GM21723 (cell line): ENCODE measurements at regions not wholly inside any gene's neighbourhood (a gene's known extent, or its start where the extent isn't known, plus 50 kb on each side); places are given as distances from the start of the nearest gene placed in this dataset.

Experiments
- ATAC-seq: cut with Tn5 transposase; IDR thresholded peaks from one replicate; pipeline ENCODE4 v1.9.1; 2021; ENCODE audit warnings: mild to moderate bottlenecking, moderate library complexity; ENCODE audit not compliant: unreplicated experiment

DNA sequence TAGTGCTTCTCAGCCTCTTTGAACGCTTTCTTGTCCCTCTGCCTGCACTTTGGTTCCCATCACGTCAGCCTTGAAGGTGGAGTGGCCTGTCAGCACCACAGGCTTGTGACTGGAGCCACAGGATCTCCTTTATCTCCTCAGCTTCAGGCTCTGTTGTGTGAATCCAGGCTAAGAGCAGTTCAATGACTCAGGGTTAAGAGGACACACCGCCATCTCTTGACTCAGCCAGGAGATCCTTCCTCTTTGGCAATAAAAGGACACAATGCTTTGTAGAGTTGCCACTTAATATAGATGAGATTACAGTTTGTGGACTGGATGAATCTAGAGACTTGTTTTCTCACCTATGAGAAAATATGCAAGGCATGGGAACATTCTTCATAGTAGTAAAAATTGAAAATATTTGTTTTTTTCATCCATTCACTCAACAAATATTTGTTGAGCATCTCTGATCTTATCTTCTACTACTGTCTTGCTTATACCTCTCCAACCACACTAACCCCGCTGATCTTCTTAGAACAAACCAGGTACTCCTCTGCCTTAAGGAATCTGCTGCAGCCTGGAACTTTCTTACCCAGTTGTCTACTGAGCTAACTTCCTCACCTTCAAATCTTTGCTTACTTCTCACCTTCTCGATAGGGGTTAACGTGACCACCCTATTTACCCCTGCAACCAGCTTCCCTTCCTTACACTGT lies 62.3 kb downstream of the UCHL1 start:
- ATAC-seq, result no peak

DNA sequence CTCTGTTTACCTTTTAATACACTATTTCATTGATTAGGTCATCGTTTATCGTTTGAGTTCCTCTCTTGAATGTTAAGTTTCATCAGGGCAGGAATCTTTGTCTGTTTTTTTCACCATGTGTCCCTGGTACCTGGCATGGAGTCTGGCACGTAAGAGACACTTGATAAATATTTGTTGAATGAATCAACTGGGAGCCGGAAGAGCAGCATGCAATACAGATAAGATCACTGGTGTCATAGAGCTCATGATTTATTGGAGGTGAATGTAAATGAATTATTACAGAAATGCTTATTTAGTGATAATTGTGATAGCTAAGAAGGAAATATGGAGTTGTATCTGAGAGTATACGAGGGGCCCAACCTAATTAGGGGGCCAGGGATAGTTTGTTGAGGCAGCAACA lies 62.8 kb downstream of the UCHL1 start:
- ATAC-seq, result no peak

DNA sequence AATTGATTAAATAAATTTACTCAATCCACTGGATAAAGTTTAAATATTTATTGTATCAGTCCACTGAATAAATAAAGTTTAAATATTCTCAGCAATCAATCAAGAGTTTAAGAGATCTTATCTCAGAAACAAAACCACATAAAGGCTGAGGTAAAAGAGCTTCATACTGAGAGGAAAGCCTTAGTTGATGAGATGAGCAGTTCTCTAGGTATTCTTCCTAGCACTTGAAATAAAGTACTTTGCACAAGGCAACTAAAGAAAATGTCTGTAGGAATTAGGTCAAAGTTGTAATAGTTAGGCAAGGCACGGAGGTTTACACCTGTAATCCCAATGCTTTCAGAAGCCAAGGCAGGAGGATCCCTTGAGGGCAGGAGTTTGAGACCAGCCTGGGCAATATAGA lies 63.5 kb downstream of the UCHL1 start:
- ATAC-seq, result no peak

- ATAC-seq, result no peak
Observed at GRCh38 chr4:41320786-41321185, 64.1 kb downstream of the UCHL1 start.

DNA sequence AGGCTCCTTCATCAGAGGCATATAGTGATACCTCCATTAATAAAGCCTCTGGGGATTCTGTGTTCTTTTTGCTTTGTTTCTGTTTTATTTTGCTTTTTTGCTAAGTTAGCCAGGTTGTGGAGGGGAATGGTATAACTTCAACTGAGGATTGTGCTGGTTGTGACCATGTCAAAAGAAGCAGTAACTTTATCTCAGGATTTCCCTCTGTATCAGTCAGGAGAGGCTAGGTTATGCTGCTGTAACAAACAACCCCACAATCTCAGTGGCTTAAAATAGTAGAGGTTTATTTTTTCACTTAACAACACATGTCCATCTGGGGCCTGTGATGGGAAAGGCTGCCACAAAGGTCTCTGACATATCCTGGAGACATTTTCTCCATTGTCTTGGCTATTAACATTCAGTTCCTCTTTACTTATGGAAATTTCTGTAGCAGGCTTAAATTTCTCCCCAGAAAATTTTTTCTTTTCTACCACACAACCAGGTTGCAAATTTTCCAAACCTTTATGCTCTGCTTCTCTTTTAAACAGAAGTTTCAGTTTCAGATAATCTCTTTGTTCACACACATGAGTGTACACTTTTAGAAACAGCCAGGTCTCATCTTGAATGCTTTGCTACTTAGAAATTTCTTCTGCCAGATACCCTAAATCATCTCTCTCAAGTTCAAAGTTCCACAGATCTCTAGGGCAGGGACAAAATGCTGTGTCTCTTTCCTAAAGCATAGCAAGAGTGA lies 64.7 kb downstream of the UCHL1 start:
- ATAC-seq, result no peak

DNA sequence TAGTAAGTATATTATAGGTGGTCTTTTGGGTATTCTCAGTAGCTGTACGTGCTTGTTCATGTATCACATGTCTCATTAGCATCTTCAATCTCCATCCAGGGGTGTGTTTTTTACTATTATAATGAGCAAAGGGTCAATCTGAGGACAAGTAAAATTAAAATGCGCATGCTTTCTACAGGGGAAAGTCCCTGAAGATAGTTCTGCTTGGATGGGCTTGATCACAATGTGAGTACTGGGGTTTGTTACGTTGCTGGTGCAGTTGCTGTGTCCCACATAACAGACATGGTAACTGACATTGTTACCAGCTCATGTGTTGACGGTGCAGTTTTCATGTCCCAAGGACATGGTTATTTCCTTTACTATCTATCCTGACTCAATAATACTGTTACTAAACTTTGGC lies 65.9 kb downstream of the UCHL1 start:
- no peak for ATAC-seq

GRCh38 chr4:41323179-41323578 lies 66.5 kb downstream of the UCHL1 start:
- ATAC-seq, result no peak

GRCh38 chr4:41323706-41324105 lies 67.0 kb downstream of the UCHL1 start:
- no peak for ATAC-seq

DNA sequence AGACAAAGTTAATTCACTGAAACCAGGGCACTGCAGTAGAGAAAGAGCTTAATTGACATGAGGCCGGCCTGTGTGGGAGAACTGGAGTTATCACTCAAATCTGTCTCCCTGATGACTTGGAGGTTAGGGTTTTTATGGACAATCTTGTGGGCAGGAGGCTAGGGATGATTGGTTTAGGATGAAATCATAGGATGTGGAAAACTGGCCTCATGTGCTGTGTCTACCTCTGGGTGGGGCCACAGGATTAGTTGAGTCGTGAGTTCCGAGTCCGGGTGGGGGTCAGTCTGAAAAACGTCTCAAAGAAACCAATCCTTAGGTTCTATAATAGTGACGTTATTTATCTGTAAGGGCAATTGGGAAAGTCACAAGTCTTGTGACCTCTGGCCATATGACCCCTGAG lies 68.1 kb downstream of the UCHL1 start:
- no peak for ATAC-seq

- no peak for ATAC-seq
Observed at GRCh38 chr4:41325901-41326300, 69.2 kb downstream of the UCHL1 start.

DNA sequence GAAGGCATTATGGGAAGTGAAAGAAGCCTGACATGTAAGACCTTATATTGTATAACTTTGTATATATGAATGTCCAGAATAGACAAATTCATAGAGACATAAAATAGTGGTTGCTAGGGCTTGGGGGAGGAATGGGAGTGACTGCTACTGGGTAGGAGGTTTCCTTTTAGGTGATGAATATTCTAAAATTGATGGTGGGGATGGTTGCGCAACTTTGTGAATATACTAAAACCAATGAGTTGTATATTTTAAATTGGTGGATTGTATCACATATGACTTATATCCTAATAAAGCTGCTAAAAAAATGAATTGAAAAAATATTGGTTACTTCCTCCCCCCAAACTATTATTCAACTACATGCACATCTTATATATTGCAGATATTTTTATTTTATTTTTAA lies 70.0 kb downstream of the UCHL1 start:
- ATAC-seq, result no peak

DNA sequence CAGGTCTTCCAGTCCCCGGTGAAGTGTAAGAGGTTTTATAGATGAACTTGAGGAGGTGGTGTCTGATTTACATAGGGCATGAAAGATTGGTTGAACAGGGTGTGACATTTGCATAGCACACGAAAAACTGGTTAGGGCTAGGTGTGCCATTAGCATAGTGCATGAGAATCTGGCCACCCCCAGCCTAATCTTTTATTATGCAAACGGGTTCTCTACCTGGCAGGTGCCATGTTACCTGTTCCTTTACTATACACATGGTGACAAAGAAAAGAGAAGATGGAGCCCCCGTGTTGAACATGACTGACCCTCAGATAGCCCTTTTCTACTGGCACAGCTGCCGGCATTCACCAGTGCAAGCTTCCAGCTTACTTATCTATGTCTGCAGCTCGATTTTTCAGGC lies 71.0 kb downstream of the UCHL1 start:
- no peak for ATAC-seq

DNA sequence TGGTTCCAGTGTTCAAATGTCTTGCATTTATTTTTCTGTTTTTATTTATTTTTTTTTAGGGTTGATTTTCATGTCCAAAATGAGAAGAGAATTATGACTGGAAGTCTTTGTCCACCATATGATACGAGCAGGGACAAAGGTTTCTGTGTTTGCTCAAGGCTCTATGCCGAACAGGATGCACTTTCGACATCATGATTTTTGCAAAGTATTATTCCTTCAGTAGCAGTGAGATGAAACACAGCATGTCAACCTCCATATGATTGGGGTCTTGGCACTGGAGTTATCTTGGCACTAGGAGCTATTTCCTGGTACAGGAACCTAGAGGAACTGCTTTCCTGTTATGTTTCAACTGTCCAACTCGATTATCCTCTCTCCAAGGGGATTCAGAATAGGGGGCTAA lies 72.6 kb downstream of the UCHL1 start:
- ATAC-seq, result no peak

DNA sequence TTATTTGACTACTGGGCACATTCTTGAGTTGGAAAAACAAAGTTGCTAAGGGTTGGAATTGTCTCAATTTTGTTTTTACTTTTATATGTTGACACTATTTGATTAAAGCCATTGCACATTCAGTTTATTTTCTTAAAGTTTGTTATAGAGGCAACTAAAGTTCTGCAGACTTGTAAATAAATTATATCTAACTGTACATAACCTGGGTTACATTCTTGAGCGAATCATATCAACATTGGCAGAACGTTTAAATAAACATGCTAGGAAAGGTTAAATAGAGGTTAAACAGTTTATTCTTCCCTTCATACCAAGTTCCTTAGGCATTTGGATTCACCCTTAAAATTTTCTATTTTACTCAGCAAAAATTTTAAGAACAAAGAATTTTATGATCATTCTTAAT lies 74.5 kb downstream of the UCHL1 start:
- ATAC-seq, result no peak

DNA sequence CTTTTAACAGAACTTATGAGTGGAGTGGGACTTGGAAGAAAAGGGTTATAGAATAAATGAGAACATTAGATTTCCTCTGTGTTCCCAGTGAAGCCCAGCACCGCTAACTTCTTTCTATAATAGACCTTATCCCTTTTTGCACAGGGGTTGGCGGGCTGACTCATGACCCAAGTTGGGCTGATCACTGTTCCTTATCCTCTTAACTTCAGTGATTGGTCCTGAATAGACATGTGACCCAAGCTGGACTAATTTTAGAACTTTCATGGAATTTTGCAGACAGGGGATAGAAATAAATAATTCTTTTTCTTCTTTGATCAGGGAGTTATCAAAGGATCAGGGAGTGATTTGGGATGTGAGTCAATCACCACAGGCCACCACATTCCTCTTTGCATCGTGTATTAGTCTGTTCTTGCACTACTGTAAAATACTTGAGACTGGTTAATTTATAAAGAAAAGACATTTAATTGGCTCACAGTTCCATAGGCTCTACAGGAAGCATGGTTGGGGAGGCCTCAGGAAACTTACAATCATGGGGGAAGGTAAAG lies 75.9 kb downstream of the UCHL1 start:
- no peak for ATAC-seq

DNA sequence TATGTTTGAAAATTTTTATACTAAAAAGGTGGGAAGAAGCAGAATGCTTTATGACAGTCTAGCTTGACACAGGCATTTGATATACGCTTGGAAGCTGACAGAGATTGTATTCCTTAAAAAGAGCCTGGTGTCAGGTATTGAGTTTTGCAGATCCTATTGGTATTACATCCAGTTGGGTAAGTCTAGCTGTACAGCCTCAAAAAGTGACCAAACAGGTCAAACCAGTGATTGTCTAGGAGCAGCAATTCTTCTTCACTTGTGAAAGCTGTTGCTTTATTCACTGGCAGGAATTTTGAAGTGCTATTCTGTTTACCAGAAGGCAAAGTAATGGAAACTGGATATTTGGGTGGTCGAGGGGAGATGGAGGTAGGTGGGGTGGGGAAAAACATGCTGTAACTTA lies 77.5 kb downstream of the UCHL1 start:
- ATAC-seq, result no peak

GRCh38 chr4:41339812-41340809 lies 83.4 kb downstream of the UCHL1 start:
- ATAC-seq, result no peak

- ATAC-seq, result no peak
Observed at GRCh38 chr4:41346306-41347061, 89.8 kb downstream of the UCHL1 start.

DNA sequence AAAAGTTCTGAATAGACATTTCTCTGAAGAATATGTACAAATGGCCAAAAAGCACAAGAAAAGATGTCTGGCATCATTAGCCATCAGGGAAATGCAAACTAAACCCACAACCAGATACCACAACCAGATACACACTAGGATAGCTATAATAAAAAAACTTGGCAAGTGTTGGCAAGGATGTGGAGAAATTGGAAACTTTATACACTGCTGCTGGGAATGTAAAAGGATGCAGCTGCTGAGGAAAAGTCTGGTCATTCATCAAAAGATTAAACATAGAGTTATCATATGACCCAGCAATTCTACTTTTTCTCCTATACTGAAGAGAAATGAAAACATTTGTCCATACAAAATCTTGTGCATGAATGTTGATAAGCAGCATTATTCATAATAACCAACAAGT lies 92.3 kb downstream of the UCHL1 start:
- no peak for ATAC-seq

DNA sequence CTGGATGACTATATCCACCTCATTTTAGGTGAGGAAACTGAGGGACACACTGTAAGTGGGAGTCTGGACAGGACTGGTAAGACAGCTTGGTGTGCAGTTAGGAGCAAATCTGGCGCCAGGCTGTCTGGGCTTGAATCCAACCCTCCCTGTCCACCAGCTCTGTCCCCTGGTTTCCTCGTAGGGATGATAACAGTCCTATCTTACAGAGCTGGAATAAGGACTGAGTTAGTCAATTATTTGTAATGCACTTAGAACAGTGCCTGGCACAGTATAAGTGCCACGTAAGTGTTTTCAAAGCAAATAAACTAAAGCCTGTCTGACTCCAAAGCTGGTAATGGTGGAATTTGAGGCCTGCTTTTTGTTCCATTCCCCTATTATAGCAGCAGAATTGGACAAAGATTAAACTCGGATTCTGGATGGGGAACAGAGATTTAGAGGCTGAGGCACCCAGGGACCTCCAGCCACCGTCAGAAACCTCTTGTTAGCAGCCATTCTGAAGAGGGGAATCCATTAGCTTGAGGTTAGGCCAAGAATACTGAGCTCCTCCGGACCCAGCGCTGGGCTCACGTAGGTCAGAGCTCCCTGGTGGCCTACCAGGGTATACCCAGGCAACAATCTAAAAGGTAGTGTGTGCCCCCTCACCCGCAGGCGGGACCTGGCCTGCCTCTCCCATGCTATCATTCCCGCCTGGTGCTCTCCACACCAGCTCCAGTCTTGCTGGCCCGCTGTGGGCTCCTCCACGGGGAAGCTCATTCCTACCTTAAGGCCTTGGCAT lies 102.1 kb downstream of the UCHL1 start:
- ATAC-seq, result no peak
